ENCODE measurements at regions not wholly inside any gene's neighbourhood (a gene's known extent, or its start where the extent isn't known, plus 50 kb on each side); places are given as distances from the start of the nearest gene placed in this dataset.

DNA sequence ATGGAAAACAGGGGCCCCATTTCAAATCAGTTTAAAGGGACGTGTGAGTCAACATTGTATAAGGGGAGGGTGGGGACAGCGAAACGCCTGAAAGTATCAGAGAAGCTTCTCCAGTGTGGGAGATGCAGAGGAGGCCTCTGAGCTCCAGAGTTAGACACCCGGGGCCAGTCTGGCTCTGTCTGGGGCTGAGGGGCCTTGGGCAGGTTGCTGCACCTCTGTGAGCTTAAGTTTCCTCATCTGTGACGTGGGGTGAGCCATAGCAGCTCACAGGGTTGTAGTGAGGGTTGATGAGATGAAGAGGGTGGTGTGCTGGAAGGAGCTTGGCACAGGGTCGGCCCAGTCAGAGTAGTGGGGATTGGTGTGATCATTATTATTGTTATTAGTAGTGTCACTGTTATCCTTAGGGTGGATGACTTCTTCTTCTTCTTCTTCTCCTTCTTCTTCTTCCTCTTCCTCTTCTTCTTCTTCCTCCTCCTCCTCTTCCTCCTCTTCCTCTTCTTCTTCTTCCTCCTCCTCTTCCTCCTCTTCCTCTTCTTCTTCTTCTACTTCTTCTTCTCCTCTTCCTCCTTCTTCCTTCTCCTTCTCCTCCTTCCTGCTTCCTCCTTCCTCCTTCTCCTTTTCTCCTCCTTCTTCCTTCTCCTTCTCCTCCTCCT is 282.0 kb downstream of the PTPRU start:
- no peak for DNase-seq (ENCODE audit: extremely low spot score)
- POLR2A ChIA-PET: no interaction called here
- no peak for TF ChIP-seq NFRKB (IDR thresholded peaks at IDR 0.05)
- no peak for TF ChIP-seq ZNF384 (IDR thresholded peaks at IDR 0.05)
- TF ChIP-seq SUZ12 (IDR thresholded peaks at IDR 0.05): no peak
- TF ChIP-seq TARDBP (IDR thresholded peaks at IDR 0.05): no peak
- no peak for TF ChIP-seq FOXM1 (IDR thresholded peaks at IDR 0.05; ENCODE audit: borderline replicate concordance)
- TF ChIP-seq L3MBTL2 (conservative IDR thresholded peaks at IDR 0.05): no peak
- TF ChIP-seq PKNOX1 (IDR thresholded peaks at IDR 0.05): no peak
- no peak for TF ChIP-seq ELF4 (IDR thresholded peaks at IDR 0.05)
- CTCF ChIA-PET: no interaction called here

GRCh38 chr1:29517251-29518086 is 281.1 kb downstream of the PTPRU start:
- POLR2A ChIA-PET: no interaction called here
- TF ChIP-seq HDGF (IDR thresholded peaks at IDR 0.05; ENCODE audit: borderline replicate concordance) (no peak), SUZ12 (IDR thresholded peaks at IDR 0.05) (no peak), LEF1 (IDR thresholded peaks at IDR 0.05; ENCODE audit: borderline replicate concordance) (no peak)
- CTCF ChIA-PET: no interaction called here
- no peak for DNase-seq (ENCODE audit: extremely low spot score)

DNA sequence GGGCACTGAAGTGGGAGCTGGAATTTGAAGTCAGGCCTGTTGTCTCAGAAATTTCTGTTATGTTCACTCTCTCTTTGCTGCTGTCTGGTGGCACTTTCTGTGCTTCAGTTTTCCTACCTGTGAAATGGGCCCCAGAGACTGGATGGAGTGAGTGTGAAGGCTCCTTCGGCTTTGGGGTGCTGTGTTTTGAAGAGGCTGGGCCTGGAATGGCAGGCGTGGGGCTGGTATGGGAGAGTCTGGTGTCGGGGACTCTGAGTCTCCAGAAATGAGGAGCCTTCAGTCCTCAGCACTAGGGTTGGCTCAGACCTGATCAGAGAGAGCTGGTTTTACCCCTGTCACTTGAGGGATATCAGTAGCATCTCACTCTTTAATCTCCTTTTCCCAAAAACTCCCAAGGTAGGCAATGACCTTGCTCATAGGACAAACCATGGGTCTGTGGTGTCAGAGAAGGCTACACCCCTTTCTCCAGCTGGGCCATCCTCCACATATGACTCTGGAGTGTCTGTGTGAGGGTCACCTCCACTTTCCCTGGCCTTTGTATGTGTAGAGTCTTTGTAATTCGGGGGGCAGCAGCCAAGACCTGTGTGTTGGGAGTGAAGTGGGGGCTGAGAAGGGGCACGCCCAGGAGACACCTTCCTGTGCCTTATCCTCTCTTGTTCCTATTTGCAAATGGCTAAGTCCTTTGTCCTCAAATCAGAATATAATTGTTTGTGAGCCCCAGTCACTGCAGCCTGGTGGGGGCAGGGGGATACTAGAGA is 279.9 kb downstream of the PTPRU start:
- TF ChIP-seq NFRKB (IDR thresholded peaks at IDR 0.05): no peak
- no peak for TF ChIP-seq FOXA1 (IDR thresholded peaks at IDR 0.05)
- no peak for TF ChIP-seq L3MBTL2 (conservative IDR thresholded peaks at IDR 0.05)
- TF ChIP-seq HDGF (IDR thresholded peaks at IDR 0.05; ENCODE audit: borderline replicate concordance): no peak
- TF ChIP-seq SP1 (IDR thresholded peaks at IDR 0.05): no peak
- TF ChIP-seq BHLHE40 (IDR thresholded peaks at IDR 0.05; ENCODE audit: borderline replicate concordance): no peak
- no peak for TF ChIP-seq ZNF384 (IDR thresholded peaks at IDR 0.05)
- no peak for TF ChIP-seq ELF4 (IDR thresholded peaks at IDR 0.05)
- no peak for TF ChIP-seq FOXK2 (IDR thresholded peaks at IDR 0.05)
- no peak for TF ChIP-seq ARNT (IDR thresholded peaks at IDR 0.05)
- ChIA-PET CTCF (no interaction called here), POLR2A (no interaction called here)
- no peak for DNase-seq (ENCODE audit: extremely low spot score)

GRCh38 chr1:29515170-29515955 is 279.0 kb downstream of the PTPRU start:
- no peak for DNase-seq (ENCODE audit: extremely low spot score)
- POLR2A ChIA-PET: no interaction called here
- TF ChIP-seq ZNF384 (IDR thresholded peaks at IDR 0.05) (no peak), NFRKB (IDR thresholded peaks at IDR 0.05) (no peak), FOXA1 (IDR thresholded peaks at IDR 0.05) (no peak), ARNT (IDR thresholded peaks at IDR 0.05) (no peak), L3MBTL2 (conservative IDR thresholded peaks at IDR 0.05) (no peak), HDGF (IDR thresholded peaks at IDR 0.05; ENCODE audit: borderline replicate concordance) (no peak), SP1 (IDR thresholded peaks at IDR 0.05) (no peak), TARDBP (IDR thresholded peaks at IDR 0.05) (no peak), FOXK2 (IDR thresholded peaks at IDR 0.05) (no peak), CTBP1 (IDR thresholded peaks at IDR 0.05; ENCODE audit: borderline replicate concordance) (no peak), SUZ12 (IDR thresholded peaks at IDR 0.05) (no peak), LEF1 (IDR thresholded peaks at IDR 0.05; ENCODE audit: borderline replicate concordance) (no peak), FOXM1 (IDR thresholded peaks at IDR 0.05; ENCODE audit: borderline replicate concordance) (no peak), PKNOX1 (IDR thresholded peaks at IDR 0.05) (no peak), BHLHE40 (IDR thresholded peaks at IDR 0.05; ENCODE audit: borderline replicate concordance) (no peak), ELF4 (IDR thresholded peaks at IDR 0.05) (no peak)
- CTCF ChIA-PET: no interaction called here

DNA sequence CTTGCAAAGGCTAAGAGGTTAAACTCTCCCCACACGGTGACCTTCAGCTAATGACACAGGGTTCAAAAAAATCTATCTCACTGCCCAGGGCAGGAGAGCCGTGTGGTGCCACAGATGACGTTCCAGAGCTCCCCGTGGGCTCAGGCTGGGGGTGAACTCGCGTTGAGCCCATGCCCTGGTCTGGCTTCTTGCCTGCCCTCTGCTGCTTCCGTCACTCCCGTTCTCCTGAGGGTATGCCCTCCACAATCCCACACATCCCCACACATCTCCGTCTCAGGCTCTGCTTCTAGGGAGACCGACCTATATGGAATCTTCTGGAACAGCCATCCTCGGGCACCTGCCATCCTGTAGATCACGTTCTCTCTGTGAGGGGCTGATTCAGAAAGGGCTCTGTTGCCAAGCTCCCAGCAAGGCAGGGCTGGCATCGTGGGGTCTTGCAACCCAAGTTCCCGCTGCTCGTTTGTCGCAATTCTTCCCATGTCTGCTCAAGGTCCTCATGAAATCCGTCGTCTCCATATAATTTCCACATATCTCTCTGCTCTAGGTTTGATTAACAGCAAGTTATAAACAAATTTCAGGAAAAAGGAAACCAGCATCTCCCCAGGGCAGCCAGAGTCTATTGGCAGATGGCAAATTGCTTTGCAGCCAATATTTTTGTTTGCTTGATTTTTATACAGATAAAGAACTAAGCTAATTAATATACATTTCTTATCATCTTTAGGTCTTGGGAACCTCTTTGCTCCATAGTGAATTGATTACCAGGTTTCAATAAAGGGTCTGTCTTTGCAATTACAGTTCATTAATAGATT is 278.2 kb downstream of the PTPRU start:
- POLR2A ChIA-PET: no interaction called here

More for the DNA sequence above, 278.2 kb downstream of the PTPRU start:
- no peak for DNase-seq (ENCODE audit: extremely low spot score)
- TF ChIP-seq NFRKB (IDR thresholded peaks at IDR 0.05): no peak
- no peak for TF ChIP-seq L3MBTL2 (conservative IDR thresholded peaks at IDR 0.05)
- no peak for TF ChIP-seq FOXM1 (IDR thresholded peaks at IDR 0.05; ENCODE audit: borderline replicate concordance)
- TF ChIP-seq BHLHE40 (IDR thresholded peaks at IDR 0.05; ENCODE audit: borderline replicate concordance): no peak
- no peak for TF ChIP-seq FOXA1 (IDR thresholded peaks at IDR 0.05)
- no peak for TF ChIP-seq SUZ12 (IDR thresholded peaks at IDR 0.05)
- no peak for TF ChIP-seq FOXK2 (IDR thresholded peaks at IDR 0.05)
- TF ChIP-seq HDGF (IDR thresholded peaks at IDR 0.05; ENCODE audit: borderline replicate concordance): no peak
- no peak for TF ChIP-seq ELF4 (IDR thresholded peaks at IDR 0.05)
- TF ChIP-seq ARNT (IDR thresholded peaks at IDR 0.05): no peak
- no peak for TF ChIP-seq CTBP1 (IDR thresholded peaks at IDR 0.05; ENCODE audit: borderline replicate concordance)
- no peak for TF ChIP-seq TARDBP (IDR thresholded peaks at IDR 0.05)
- CTCF ChIA-PET: no interaction called here
